K562 (cell line): ENCODE measurements at regions not wholly inside any gene's neighbourhood (a gene's known extent, or its start where the extent isn't known, plus 50 kb on each side); places are given as distances from the start of the nearest gene placed in this dataset.

ENCODE experiments used
- ATAC-seq: fragments of 200-7000 bp; cut with Tn5 transposase; 3 replicates; pipeline ENCODE4 v1.9.1; 2020; ENCODE audit warnings: moderate library complexity
- BruUV-seq: library from RNA; stranded (reverse); fragments of 400-500 nt; replicated peaks from 2 replicates; lab custom pipeline; 2021; lab: Mats Ljungman, UMichigan
- CTCF ChIA-PET: fragments of 300-600 bp; formaldehyde crosslinking; extraction: SDS; loops from one replicate; lab custom pipeline; 2021; ENCODE audit warnings: low intra/inter-chr PET ratio; lab: Yijun Ruan, JAX
- POLR2A ChIA-PET: fragments of 300-600, 350-650 bp; sonication (Branson Sonifier 250); formaldehyde crosslinking; extraction: SDS; loops from one replicate; lab custom pipeline; 2021; ENCODE audit warnings: antibody characterized with exemption, inconsistent platforms; lab: Yijun Ruan, JAX
- DNase-seq, 4 experiments: peaks; one replicate each; pipeline versions ENCODE4 v3.0.0 to v3.0.0-alpha.2; 2011 to 2018; ENCODE audit warnings: low spot score in 3 of 4, mixed read lengths in 3 of 4; ENCODE audit errors: extremely low read depth in 1 of 4
- FAIRE-seq: peaks from 2 replicates; lab custom pipeline; 2011; peaks lifted over from hg19 to GRCh38; lab: Jason Lieb, UNC
- H2AFZ ChIP-seq: 2 replicates; pipeline ENCODE4 v1.6.0; 2011; ENCODE audit warnings: low read depth, low read length, control low read depth, inconsistent platforms
- H3K27ac ChIP-seq: fragments of 200-600 bp; 3 replicates; pipeline ENCODE4 v1.8.0; 2011; ENCODE audit warnings: low read depth, mild to moderate bottlenecking, control low read depth, inconsistent platforms, low read length, moderate library complexity, mixed read lengths; ENCODE audit errors: extremely low read depth
- H3K27me3 ChIP-seq, 2 experiments: fragments of 300-600 bp in 1 of 2; 2 replicates in 1 of 2; 3 replicates in 1 of 2; pipeline versions ENCODE4 v1.6.0 to v1.8.0; 2011; ENCODE audit warnings: inconsistent platforms in 2 of 2, low read length in 2 of 2, mild to moderate bottlenecking in 1 of 2, mixed read lengths in 1 of 2, moderate library complexity in 1 of 2; ENCODE audit not compliant: control insufficient read depth in 2 of 2, insufficient read depth in 2 of 2
- H3K36me3 ChIP-seq: fragments of 300-600 bp; 3 replicates; pipeline ENCODE4 v1.8.0; 2011; ENCODE audit warnings: mild to moderate bottlenecking, low read length, inconsistent platforms; ENCODE audit not compliant: control insufficient read depth, insufficient read depth
- H3K4me1 ChIP-seq, 2 experiments: fragments of 200-600 bp in 1 of 2; replicated peaks in 1 of 2; 2 replicates in 1 of 2; 3 replicates in 1 of 2; pipeline versions ENCODE4 v1.5.1 to v1.8.0; 2011; ENCODE audit warnings: inconsistent platforms in 2 of 2, low read length in 2 of 2, mild to moderate bottlenecking in 1 of 2, mixed read lengths in 1 of 2, moderate library complexity in 1 of 2; ENCODE audit not compliant: control insufficient read depth in 2 of 2, insufficient read depth in 2 of 2
- H3K4me2 ChIP-seq: 2 replicates; pipeline ENCODE4 v1.6.1; 2011; ENCODE audit warnings: low read length, control low read depth, inconsistent platforms, mixed read lengths; ENCODE audit not compliant: insufficient read depth
- H3K4me3 ChIP-seq: fragments of 200-600 bp; sonication (generic), shearing (Covaris generic); 2 replicates; pipeline ENCODE4 v1.5.1; 2016; ENCODE audit warnings: control low read depth, inconsistent platforms
- H3K79me2 ChIP-seq: fragments of 200-600 bp; 3 replicates; pipeline ENCODE4 v1.8.0; 2011; ENCODE audit warnings: low read length, inconsistent platforms; ENCODE audit not compliant: control insufficient read depth, insufficient read depth
- H3K9ac ChIP-seq, 2 experiments: 2 replicates each; pipeline versions ENCODE4 v1.6.0 to v1.6.1; 2011; ENCODE audit warnings: low read depth in 2 of 2, low read length in 2 of 2, control low read depth in 1 of 2, inconsistent platforms in 1 of 2, mild to moderate bottlenecking in 1 of 2, mixed read lengths in 1 of 2; ENCODE audit not compliant: insufficient read depth in 1 of 2
- H3K9me1 ChIP-seq: one replicate; pipeline ENCODE4 v1.6.0; 2011; ENCODE audit warnings: inconsistent platforms, mild to moderate bottlenecking, low read length, moderate library complexity; ENCODE audit not compliant: control insufficient read depth, insufficient read depth
- H3K9me3 ChIP-seq: replicated peaks from 2 replicates; pipeline ENCODE4 v1.5.1; 2011; ENCODE audit warnings: low read depth, low read length, inconsistent platforms; ENCODE audit not compliant: control insufficient read depth, insufficient read depth
- H4K20me1 ChIP-seq: replicated peaks from 2 replicates; pipeline ENCODE4 v1.6.1; 2011; ENCODE audit warnings: low read length, inconsistent platforms, mixed read lengths; ENCODE audit not compliant: control insufficient read depth, insufficient read depth
- BRD4 ChIP-seq: fragments of 200-600 bp; sonication (generic); IDR thresholded peaks from 2 replicates; pipeline ENCODE4 v1.6.1; 2017; ENCODE audit warnings: inconsistent platforms
- CBX1 ChIP-seq: sonication (generic); IDR thresholded peaks from 2 replicates; pipeline ENCODE4 v1.6.1; 2016; ENCODE audit warnings: antibody characterized with exemption, low read depth, mild to moderate bottlenecking
- KAT7 ChIP-seq: sonication (generic); formaldehyde crosslinking; IDR thresholded peaks from 2 replicates; pipeline ENCODE4 v1.8.0; 2022; ENCODE audit warnings: missing genetic modification reagents, mild to moderate bottlenecking, borderline replicate concordance
- KDM2B ChIP-seq: fragments of 250-450 bp; sonication (Bioruptor Pico); IDR thresholded peaks from 2 replicates; pipeline ENCODE4 v1.8.0; 2021; ENCODE audit warnings: mild to moderate bottlenecking, moderate library complexity
- KDM5B ChIP-seq: fragments of 200-600 bp; sonication (generic); IDR thresholded peaks from 2 replicates; pipeline ENCODE4 v1.6.1; 2012; ENCODE audit warnings: low read depth, mild to moderate bottlenecking, moderate library complexity, low read length, control low read depth, inconsistent platforms; ENCODE audit not compliant: insufficient replicate concordance
- MBD2 ChIP-seq: sonication (generic); IDR thresholded peaks from 2 replicates; pipeline ENCODE4 v1.6.1; 2016; ENCODE audit warnings: low read depth, borderline replicate concordance
- NCOA2 ChIP-seq, 2 experiments: fragments of 450-650 bp; IDR thresholded peaks; 2 replicates each; pipeline ENCODE4 v1.6.1; 2018; ENCODE audit warnings: mild to moderate bottlenecking in 2 of 2, moderate library complexity in 1 of 2; ENCODE audit not compliant: partially characterized antibody in 2 of 2
- NFE2L1 ChIP-seq: fragments of 450-650 bp; IDR thresholded peaks from 2 replicates; pipeline ENCODE4 v1.6.1; 2016; ENCODE audit warnings: missing genetic modification characterization, low read depth, mild to moderate bottlenecking, missing compliant biosample characterization, moderate library complexity, borderline replicate concordance
- POLR2B ChIP-seq: fragments of 450-650 bp; IDR thresholded peaks from 2 replicates; pipeline ENCODE4 v1.6.1; 2018; ENCODE audit warnings: low read depth; ENCODE audit not compliant: partially characterized antibody
- RAD21 ChIP-seq, 2 experiments: fragments of 250-450 bp in 1 of 2; fragments of 450-650 bp in 1 of 2; sonication (Bioruptor Pico) in 1 of 2; formaldehyde crosslinking in 1 of 2; IDR thresholded peaks in 1 of 2; conservative IDR thresholded peaks in 1 of 2; 2 replicates each; pipeline versions ENCODE4 v1.4.0 to v1.8.0; 2020 to 2022; ENCODE audit warnings: mild to moderate bottlenecking in 2 of 2, moderate library complexity in 1 of 2
- STAT5A ChIP-seq: IDR thresholded peaks from 2 replicates; pipeline ENCODE4 v1.6.1; 2012; ENCODE audit warnings: low read length, inconsistent platforms, borderline replicate concordance
- ZFP1 ChIP-seq: fragments of 450-650 bp; formaldehyde crosslinking; IDR thresholded peaks from 2 replicates; pipeline ENCODE4 v1.4.0; 2020; ENCODE audit warnings: mild to moderate bottlenecking, mixed read lengths
- ZFPM2 ChIP-seq: fragments of 250-450 bp; sonication (Bioruptor Pico); IDR thresholded peaks from 2 replicates; pipeline ENCODE4 v1.5.1; 2022; ENCODE audit warnings: mild to moderate bottlenecking
- ZNF175 ChIP-seq: fragments of 200-800 bp; sonication (Bioruptor generic); IDR thresholded peaks from 2 replicates; pipeline ENCODE4 v1.6.1; 2016; ENCODE audit warnings: low read depth, mild to moderate bottlenecking, missing genetic modification characterization, missing compliant biosample characterization
- ZNF263 ChIP-seq: sonication (generic); formaldehyde crosslinking; IDR thresholded peaks from 2 replicates; pipeline ENCODE4 v1.8.0; 2022; ENCODE audit warnings: mild to moderate bottlenecking, missing genetic modification reagents, borderline replicate concordance
- ZNF668 ChIP-seq: fragments of 250-450 bp; sonication (Bioruptor Pico); IDR thresholded peaks from 2 replicates; pipeline ENCODE4 v1.8.0; 2022; ENCODE audit warnings: mild to moderate bottlenecking, inconsistent platforms
- WGBS: fragments of 100-300 bp; shearing (Covaris generic); methylation state at CpG from one replicate; pipeline ENCODE4 v1.1.6; 2016; ENCODE audit warnings: low coverage, mixed read lengths; ENCODE audit not compliant: insufficient coverage; ENCODE audit errors: missing lambda C conversion rate; 5-methylcytosine and 5-hydroxymethylcytosine counted together
- in situ Hi-C: fragments of 300-500 bp; cut with MboI; formaldehyde crosslinking; loops from 4 replicates; pipeline ENCODE4 v1.15.0; 2018; ENCODE audit warnings: inconsistent platforms, mixed read lengths
- intact Hi-C: fragments of 100-400 bp; cut with micrococcal nuclease; formaldehyde crosslinking; loops from 2 replicates; pipeline ENCODE4 v1.14.2; 2022
- TF ChIP-seq, protein P1 (sequence below): sonication (generic); formaldehyde crosslinking; IDR thresholded peaks from 2 replicates; pipeline ENCODE4 v1.8.1; 2023; ENCODE audit warnings: missing genetic modification reagents, mild to moderate bottlenecking, borderline replicate concordance

DNA sequence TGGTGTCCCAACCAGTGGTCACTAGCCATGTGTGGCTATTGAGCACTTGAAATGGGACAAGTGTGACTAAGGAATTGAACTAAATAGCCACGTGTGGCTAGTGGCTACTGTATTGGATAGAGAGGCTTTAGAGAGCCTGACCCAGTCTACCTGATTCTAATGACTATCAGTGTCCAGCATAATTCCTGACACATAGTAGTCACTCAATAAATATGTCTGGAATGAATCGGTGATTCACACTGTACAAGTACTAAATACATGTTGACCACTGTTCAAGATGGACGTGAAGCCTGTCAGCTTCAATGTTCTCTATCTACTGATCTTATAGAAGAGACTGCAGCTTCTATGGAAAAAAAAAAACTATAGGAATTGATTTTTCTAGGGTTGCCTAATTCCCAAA lies 57.7 kb upstream of the MAST4 start (continued):
- no peak for TF ChIP-seq ZNF263
- TF ChIP-seq ZNF175 (CRISPR knock-in tag): no peak
- no peak for TF ChIP-seq ZFP1 (CRISPR knock-in tag)
- TF ChIP-seq KDM2B (CRISPR knock-in tag): no peak
- TF ChIP-seq CBX1: no peak
- no peak for TF ChIP-seq ZNF668 (CRISPR knock-in tag)
- TF ChIP-seq KDM5B: no peak
- no peak for TF ChIP-seq MBD2

DNA sequence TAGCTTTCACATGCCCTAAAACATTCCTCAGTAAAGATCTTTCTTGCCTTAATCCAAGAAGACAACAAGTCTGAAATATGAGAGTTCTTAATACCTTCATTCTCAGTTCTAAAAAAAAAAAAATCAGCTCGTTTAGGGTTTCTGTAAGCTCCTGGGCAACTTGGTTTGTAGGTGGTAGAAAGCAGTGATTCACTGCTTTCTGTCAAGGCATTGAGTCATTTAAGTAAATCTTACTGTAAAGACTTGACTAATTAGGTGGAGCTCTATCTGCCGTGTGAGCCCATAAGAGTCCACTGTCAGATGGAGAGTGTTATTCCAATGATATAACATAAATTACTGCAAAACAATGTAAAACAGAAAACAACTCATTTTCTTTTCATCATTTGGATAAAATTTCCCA lies 56.1 kb upstream of the MAST4 start:
- no peak for FAIRE-seq
- Histone ChIP-seq H2AFZ (no peak overlapping the region), H3K79me2 (no peaks in the 10 kb centered on the region), H3K9me1 (no peaks in the 10 kb centered on the region), H3K36me3 (no peaks in the 10 kb centered on the region), H3K9me3 (no peaks in the 10 kb centered on the region), H3K4me2 (no peak overlapping the region), H4K20me1 (no peaks in the 10 kb centered on the region), H3K4me3 (no peak overlapping the region), H3K27ac (no peak overlapping the region), H3K4me1 (no peaks in the 10 kb centered on the region), H3K27me3 (no peaks in the 10 kb centered on the region), H3K9ac (no peak overlapping the region)
- no peak for ATAC-seq
- no peak for DNase-seq
- BruUV-seq: no TSS peak
- in situ Hi-C loops (no loop called here), intact Hi-C loops (no loop called here)
- ChIA-PET POLR2A (interaction anchor here (0.6 kb wide), 1 partner anchor 240 kb away, joined by 3 read pairs; no protein-coding TSS in a partner anchor), CTCF (no interaction called here)
- WGBS: 4% methylated on average over 2 of the region's 2 CpGs
- TF ChIP-seq RAD21 (CRISPR knock-in tag; conservative IDR thresholded peaks at IDR 0.05 in 1 of 2, IDR thresholded peaks at IDR 0.05 in 1 of 2): no peak
- TF ChIP-seq STAT5A: no peak
- TF ChIP-seq, protein P1, sequence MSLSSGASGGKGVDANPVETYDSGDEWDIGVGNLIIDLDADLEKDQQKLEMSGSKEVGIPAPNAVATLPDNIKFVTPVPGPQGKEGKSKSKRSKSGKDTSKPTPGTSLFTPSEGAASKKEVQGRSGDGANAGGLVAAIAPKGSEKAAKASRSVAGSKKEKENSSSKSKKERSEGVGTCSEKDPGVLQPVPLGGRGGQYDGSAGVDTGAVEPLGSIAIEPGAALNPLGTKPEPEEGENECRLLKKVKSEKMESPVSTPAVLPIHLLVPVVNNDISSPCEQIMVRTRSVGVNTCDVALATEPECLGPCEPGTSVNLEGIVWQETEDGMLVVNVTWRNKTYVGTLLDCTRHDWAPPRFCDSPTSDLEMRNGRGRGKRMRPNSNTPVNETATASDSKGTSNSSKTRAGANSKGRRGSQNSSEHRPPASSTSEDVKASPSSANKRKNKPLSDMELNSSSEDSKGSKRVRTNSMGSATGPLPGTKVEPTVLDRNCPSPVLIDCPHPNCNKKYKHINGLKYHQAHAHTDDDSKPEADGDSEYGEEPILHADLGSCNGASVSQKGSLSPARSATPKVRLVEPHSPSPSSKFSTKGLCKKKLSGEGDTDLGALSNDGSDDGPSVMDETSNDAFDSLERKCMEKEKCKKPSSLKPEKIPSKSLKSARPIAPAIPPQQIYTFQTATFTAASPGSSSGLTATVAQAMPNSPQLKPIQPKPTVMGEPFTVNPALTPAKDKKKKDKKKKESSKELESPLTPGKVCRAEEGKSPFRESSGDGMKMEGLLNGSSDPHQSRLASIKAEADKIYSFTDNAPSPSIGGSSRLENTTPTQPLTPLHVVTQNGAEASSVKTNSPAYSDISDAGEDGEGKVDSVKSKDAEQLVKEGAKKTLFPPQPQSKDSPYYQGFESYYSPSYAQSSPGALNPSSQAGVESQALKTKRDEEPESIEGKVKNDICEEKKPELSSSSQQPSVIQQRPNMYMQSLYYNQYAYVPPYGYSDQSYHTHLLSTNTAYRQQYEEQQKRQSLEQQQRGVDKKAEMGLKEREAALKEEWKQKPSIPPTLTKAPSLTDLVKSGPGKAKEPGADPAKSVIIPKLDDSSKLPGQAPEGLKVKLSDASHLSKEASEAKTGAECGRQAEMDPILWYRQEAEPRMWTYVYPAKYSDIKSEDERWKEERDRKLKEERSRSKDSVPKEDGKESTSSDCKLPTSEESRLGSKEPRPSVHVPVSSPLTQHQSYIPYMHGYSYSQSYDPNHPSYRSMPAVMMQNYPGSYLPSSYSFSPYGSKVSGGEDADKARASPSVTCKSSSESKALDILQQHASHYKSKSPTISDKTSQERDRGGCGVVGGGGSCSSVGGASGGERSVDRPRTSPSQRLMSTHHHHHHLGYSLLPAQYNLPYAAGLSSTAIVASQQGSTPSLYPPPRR (CRISPR knock-in tag): no peak
- no peak for TF ChIP-seq NFE2L1 (tag)
- TF ChIP-seq POLR2B: no peak
- TF ChIP-seq BRD4: no peak
- no peak for TF ChIP-seq KAT7
- TF ChIP-seq NCOA2 (IDR thresholded peaks at IDR 0.05; ENCODE audit: partially characterized antibody in 2 of 2): no peak
- TF ChIP-seq ZFPM2 (CRISPR knock-in tag): no peak
